Common myeloid progenitor, CD34-positive (primary cell): ENCODE measurements at regions not wholly inside any gene's neighbourhood (a gene's known extent, or its start where the extent isn't known, plus 50 kb on each side); places are given as distances from the start of the nearest gene placed in this dataset.

ENCODE experiments used
- CTCF ChIA-PET: fragments of 350-600 bp; sonication (Branson Sonifier 250); formaldehyde crosslinking; loops from one replicate; lab custom pipeline; 2021; ENCODE audit warnings: antibody characterized with exemption; lab: Charles Lee
- POLR2A ChIA-PET: fragments of 350-600 bp; sonication (Branson Sonifier 250); formaldehyde crosslinking; loops from one replicate; lab custom pipeline; 2021; ENCODE audit warnings: antibody characterized with exemption; lab: Charles Lee
- DNase-seq, 3 donors: peaks; one replicate each; pipeline versions ENCODE4 v3.0.0 to v3.0.0-alpha.2; 2013
- H3K27ac ChIP-seq, 2 experiments: 1 replicate in 1 of 2; 2 replicates in 1 of 2; pipeline ENCODE4 v1.7.0; 2013; ENCODE audit warnings: inconsistent platforms in 2 of 2, low read length in 2 of 2, mild to moderate bottlenecking in 2 of 2, low read depth in 1 of 2, moderate library complexity in 1 of 2; ENCODE audit not compliant: severe bottlenecking in 2 of 2, insufficient read depth in 1 of 2, poor library complexity in 1 of 2
- H3K27me3 ChIP-seq, 5 experiments: replicated peaks in 2 of 5; 1 replicate in 3 of 5; 2 replicates in 2 of 5; pipeline versions ENCODE4 v1.6.1 to v1.7.0; 2013; ENCODE audit warnings: low read length in 4 of 5, mild to moderate bottlenecking in 2 of 5, moderate library complexity in 2 of 5, inconsistent platforms in 1 of 5; ENCODE audit not compliant: insufficient read depth in 5 of 5, control insufficient read depth in 4 of 5
- H3K36me3 ChIP-seq, 4 experiments: 1 replicate in 2 of 4; 2 replicates in 2 of 4; pipeline versions ENCODE4 v1.6.1 to v1.7.0; 2013; ENCODE audit warnings: low read length in 3 of 4, control low read depth in 1 of 4, mild to moderate bottlenecking in 1 of 4; ENCODE audit not compliant: control insufficient read depth in 4 of 4, insufficient read depth in 4 of 4
- H3K4me1 ChIP-seq, 4 experiments: 1 replicate in 3 of 4; 2 replicates in 1 of 4; pipeline versions ENCODE4 v1.6.1 to v1.7.1; 2013; ENCODE audit warnings: low read length in 3 of 4, mild to moderate bottlenecking in 3 of 4, control low read depth in 1 of 4, inconsistent platforms in 1 of 4, moderate library complexity in 1 of 4; ENCODE audit not compliant: control insufficient read depth in 4 of 4, insufficient read depth in 4 of 4; ENCODE audit errors: control extremely low read depth in 1 of 4
- H3K4me3 ChIP-seq, 7 experiments: 1 replicate in 4 of 7; 2 replicates in 3 of 7; pipeline versions ENCODE4 v1.5.1 to v1.7.0; 2013; ENCODE audit warnings: mild to moderate bottlenecking in 7 of 7, low read length in 6 of 7, moderate library complexity in 6 of 7, inconsistent platforms in 2 of 7, low read depth in 2 of 7, control low read depth in 1 of 7; ENCODE audit not compliant: insufficient read depth in 4 of 7, control insufficient read depth in 1 of 7; ENCODE audit errors: extremely low read depth in 1 of 7
- H3K9me3 ChIP-seq, 5 experiments: 1 replicate in 4 of 5; 2 replicates in 1 of 5; pipeline versions ENCODE4 v1.6.1 to v1.7.1; 2013; ENCODE audit warnings: low read length in 4 of 5, mild to moderate bottlenecking in 2 of 5, inconsistent platforms in 1 of 5, low read depth in 1 of 5, moderate library complexity in 1 of 5; ENCODE audit not compliant: control insufficient read depth in 4 of 5, insufficient read depth in 2 of 5; ENCODE audit errors: control extremely low read depth in 1 of 5
- WGBS: methylation state at CpG from one replicate; pipeline ENCODE4 v1.1.5; 2013; ENCODE audit not compliant: insufficient coverage; 5-methylcytosine and 5-hydroxymethylcytosine counted together

GRCh38 chr12:43099691-43100163 is 452.3 kb downstream of the ADAMTS20 start:
- Histone ChIP-seq H3K36me3 (no peaks in the 10 kb centered on the region), H3K4me3 (no peak overlapping the region), H3K27ac (no peak overlapping the region), H3K27me3 (no peaks in the 10 kb centered on the region), H3K4me1 (peaks cover 0 to 11% (median 0%) of the 10 kb centered on the region in 4 experiments), H3K9me3 (no peaks in the 10 kb centered on the region)
- 100% methylated on average over 1 of the region's 3 CpGs for WGBS
- ChIA-PET POLR2A (no interaction called here), CTCF (no interaction called here)
- DNase-seq = no peak

- Histone ChIP-seq H3K4me1 (peaks cover 0 to 11% (median 0%) of the 10 kb centered on the region in 4 experiments), H3K4me3 (no peak overlapping the region), H3K36me3 (no peaks in the 10 kb centered on the region), H3K9me3 (peaks cover 0 to under 1% (median 0%) of the 10 kb centered on the region in 5 experiments), H3K27me3 (no peaks in the 10 kb centered on the region), H3K27ac (no peak overlapping the region)
- POLR2A ChIA-PET = no interaction called here
- no peak for DNase-seq
- CTCF ChIA-PET = no interaction called here
- WGBS = 100% methylated on average over 5 of the region's 7 CpGs
Measured at GRCh38 chr12:43098766-43099550, 453.0 kb downstream of the ADAMTS20 start.

GRCh38 chr12:43098071-43098470 is 453.9 kb downstream of the ADAMTS20 start:
- no peak overlapping the region for H3K4me3 ChIP-seq
- no peaks in the 10 kb centered on the region for H3K36me3 ChIP-seq
- DNase-seq = no peak
- CTCF ChIA-PET = interaction anchor here (1.4 kb wide), 1 partner anchor 13 kb away, joined by 3 read pairs; no protein-coding TSS in a partner anchor
- H3K4me1 ChIP-seq = peaks cover 0 to 9% (median 0%) of the 10 kb centered on the region in 4 experiments
- H3K9me3 ChIP-seq = peaks cover 0 to 1% (median 0%) of the 10 kb centered on the region in 5 experiments
- no peak overlapping the region for H3K27ac ChIP-seq
- POLR2A ChIA-PET = no interaction called here
- H3K27me3 ChIP-seq = no peaks in the 10 kb centered on the region

GRCh38 chr12:43097471-43097870 is 454.5 kb downstream of the ADAMTS20 start:
- POLR2A ChIA-PET = no interaction called here
- H3K4me1 ChIP-seq = peaks cover 0 to 4% (median 0%) of the 10 kb centered on the region in 4 experiments
- no peaks in the 10 kb centered on the region for H3K27me3 ChIP-seq
- no CpG with 5 or more reads among the region's 1 CpG for whole genome bisulfite sequencing
- no peak overlapping the region for H3K27ac ChIP-seq
- no peak overlapping the region for H3K4me3 ChIP-seq
- CTCF ChIA-PET = interaction anchor here (1.4 kb wide), 1 partner anchor 12 kb away, joined by 3 read pairs; no protein-coding TSS in a partner anchor
- no peaks in the 10 kb centered on the region for H3K36me3 ChIP-seq
- H3K9me3 ChIP-seq = peaks cover 0 to 1% (median 0%) of the 10 kb centered on the region in 5 experiments
- no peak for DNase-seq

GRCh38 chr12:43095669-43096280 is 456.2 kb downstream of the ADAMTS20 start:
- ChIA-PET CTCF (no interaction called here), POLR2A (no interaction called here)
- DNase-seq = no peak
- Histone ChIP-seq H3K4me1 (no peaks in the 10 kb centered on the region), H3K9me3 (peaks cover 0 to 1% (median 0%) of the 10 kb centered on the region in 5 experiments), H3K27me3 (no peaks in the 10 kb centered on the region), H3K27ac (no peak overlapping the region), H3K36me3 (no peaks in the 10 kb centered on the region), H3K4me3 (no peak overlapping the region)
- WGBS = 100% methylated on average over 1 of the region's 6 CpGs

- Histone ChIP-seq H3K27me3 (no peaks in the 10 kb centered on the region), H3K27ac (no peak overlapping the region), H3K9me3 (peaks cover 0 to 1% (median 0%) of the 10 kb centered on the region in 5 experiments), H3K36me3 (no peaks in the 10 kb centered on the region), H3K4me1 (no peaks in the 10 kb centered on the region), H3K4me3 (no peak overlapping the region)
- ChIA-PET POLR2A (no interaction called here), CTCF (no interaction called here)
- WGBS = 100% methylated on average over 1 of the region's 2 CpGs
- no peak for DNase-seq
Measured at GRCh38 chr12:43094886-43095575, 457.0 kb downstream of the ADAMTS20 start.
